ENCODE measurements at regions not wholly inside any gene's neighbourhood (a gene's known extent, or its start where the extent isn't known, plus 50 kb on each side); places are given as distances from the start of the nearest gene placed in this dataset.

- no peak for TF ChIP-seq ZBTB9 (CRISPR knock-in tag; IDR thresholded peaks at IDR 0.05)
These were observed 99.7 kb upstream of the DAZL start (continued) for GRCh38 chr3:16704941-16705340.

GRCh38 chr3:16707260-16707659 is 102.0 kb upstream of the DAZL start:
- Histone ChIP-seq H3K4me2 (ENCODE audit: insufficient read depth, low read length) (no peak overlapping the region), H4K20me1 (replicated peaks; ENCODE audit: control insufficient read depth, insufficient read depth, low read length) (0 out of 2 replicates have a peak, but pooled peaks cover 3% of the 10 kb centered on the region), H3K9ac (ENCODE audit: insufficient read depth in 1 of 2, low read depth in 2 of 2, low read length in 2 of 2) (no peak overlapping the region), H3K4me1 (replicated peaks in 1 of 2; ENCODE audit: control insufficient read depth in 2 of 2, insufficient read depth in 2 of 2, low read length in 2 of 2) (no peaks in the 10 kb centered on the region), H3K27me3 (ENCODE audit: control insufficient read depth in 2 of 2, insufficient read depth in 2 of 2, low read length in 2 of 2) (peaks cover 0 to 5% of the 10 kb centered on the region in 2 experiments; a peak in 2 of 5 replicates), H3K9me1 (ENCODE audit: control insufficient read depth, insufficient read depth, low read length) (no peaks in the 10 kb centered on the region), H3K36me3 (ENCODE audit: control insufficient read depth, insufficient read depth, low read length) (no peaks in the 10 kb centered on the region), H3K9me3 (replicated peaks; ENCODE audit: control insufficient read depth, insufficient read depth, low read depth, low read length) (no peaks in the 10 kb centered on the region), H3K4me3 (no peak overlapping the region), H2AFZ (ENCODE audit: low read depth, low read length) (no peak overlapping the region), H3K79me2 (ENCODE audit: control insufficient read depth, insufficient read depth, low read length) (no peaks in the 10 kb centered on the region), H3K27ac (ENCODE audit: extremely low read depth, low read depth, low read length) (no peak overlapping the region)
- FAIRE-seq, result peak; percentile 44
- POLR2A ChIA-PET, result no interaction called here
- CTCF ChIA-PET (ENCODE audit: low intra/inter-chr PET ratio), result no interaction called here
- peak; percentile 72 for ATAC-seq
- peak in 2 of 4 experiments; percentile 20 to 25 for DNase-seq (ENCODE audit: extremely low read depth in 1 of 4, low spot score in 3 of 4)
- WGBS (ENCODE audit: insufficient coverage, low coverage, missing lambda C conversion rate), result 1% methylated on average over 4 of the region's 4 CpGs
- in situ Hi-C loops (cut with MboI), result no loop called here
- intact Hi-C loops (cut with micrococcal nuclease), result no loop called here
- BruUV-seq (replicated peaks), result no TSS peak
- TF ChIP-seq RFX1 (IDR thresholded peaks at IDR 0.05) (peak; percentile 10; the same call in 1 of the 2 replicates), CBFA2T3 (IDR thresholded peaks at IDR 0.05) (0 out of 2 replicates have a peak, but pooled peaks have one; percentile 5), FOXA3 (CRISPR knock-in tag; conservative IDR thresholded peaks at IDR 0.05 in 1 of 2, IDR thresholded peaks at IDR 0.05 in 1 of 2) (no peak)

Measured in K562 (cell line).